ENCODE measurements at regions not wholly inside any gene's neighbourhood (a gene's known extent, or its start where the extent isn't known, plus 50 kb on each side); places are given as distances from the start of the nearest gene placed in this dataset.
A peak's percentile ranks its signal among the peaks of the same experiment; 100 is the strongest.

DNA sequence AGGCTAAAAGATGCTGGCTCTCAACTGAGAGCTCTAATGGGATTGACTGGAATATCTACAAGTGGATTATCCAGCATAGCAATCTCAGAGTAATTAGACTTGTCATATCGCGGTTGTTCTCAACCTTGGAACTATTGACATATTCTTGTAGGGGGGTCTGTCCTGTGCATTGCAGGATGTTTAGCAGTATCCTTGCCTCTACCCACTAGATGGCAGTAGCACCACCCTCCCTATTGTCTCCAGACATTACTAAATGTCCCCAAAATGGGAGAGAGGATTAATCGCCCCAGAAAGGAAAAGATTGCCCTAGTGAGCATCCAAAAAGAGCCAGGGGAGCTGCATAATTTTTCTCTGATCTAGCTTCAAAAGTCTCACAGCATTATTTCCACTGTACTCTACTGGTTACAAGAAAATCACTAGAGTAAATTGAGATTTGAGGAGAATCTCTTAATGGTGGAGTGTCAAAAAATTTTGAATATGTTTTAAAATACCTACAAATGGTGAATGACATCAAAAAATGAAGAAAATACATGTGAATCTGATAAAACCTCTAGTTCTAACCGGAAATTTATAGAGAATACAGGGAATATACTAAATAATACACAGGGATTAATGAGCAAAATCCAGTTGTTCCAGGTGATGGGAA is 388.2 kb upstream of the AGTR1 start:
- DNase-seq, result no peak
- Histone ChIP-seq H3K4me1 (no peaks in the 10 kb centered on the region), H3K36me3 (no peaks in the 10 kb centered on the region), H3K4me3 (no peak overlapping the region), H3K27me3 (no peaks in the 10 kb centered on the region), H3K27ac (no peak overlapping the region), H3K9me3 (no peaks in the 10 kb centered on the region)
- 42 to 54% methylated on average over 4 of the region's 4 CpGs for WGBS, 2 donors
- TF ChIP-seq, protein P1, sequence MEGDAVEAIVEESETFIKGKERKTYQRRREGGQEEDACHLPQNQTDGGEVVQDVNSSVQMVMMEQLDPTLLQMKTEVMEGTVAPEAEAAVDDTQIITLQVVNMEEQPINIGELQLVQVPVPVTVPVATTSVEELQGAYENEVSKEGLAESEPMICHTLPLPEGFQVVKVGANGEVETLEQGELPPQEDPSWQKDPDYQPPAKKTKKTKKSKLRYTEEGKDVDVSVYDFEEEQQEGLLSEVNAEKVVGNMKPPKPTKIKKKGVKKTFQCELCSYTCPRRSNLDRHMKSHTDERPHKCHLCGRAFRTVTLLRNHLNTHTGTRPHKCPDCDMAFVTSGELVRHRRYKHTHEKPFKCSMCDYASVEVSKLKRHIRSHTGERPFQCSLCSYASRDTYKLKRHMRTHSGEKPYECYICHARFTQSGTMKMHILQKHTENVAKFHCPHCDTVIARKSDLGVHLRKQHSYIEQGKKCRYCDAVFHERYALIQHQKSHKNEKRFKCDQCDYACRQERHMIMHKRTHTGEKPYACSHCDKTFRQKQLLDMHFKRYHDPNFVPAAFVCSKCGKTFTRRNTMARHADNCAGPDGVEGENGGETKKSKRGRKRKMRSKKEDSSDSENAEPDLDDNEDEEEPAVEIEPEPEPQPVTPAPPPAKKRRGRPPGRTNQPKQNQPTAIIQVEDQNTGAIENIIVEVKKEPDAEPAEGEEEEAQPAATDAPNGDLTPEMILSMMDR (IDR thresholded peaks at IDR 0.05), result peak in 4 of 6 experiments; percentile 12 to 37 (median 22)
- no peak for TF ChIP-seq POLR2A (IDR thresholded peaks at IDR 0.05)
- intact Hi-C loops (cut with DNase I), result no loop called here

DNA sequence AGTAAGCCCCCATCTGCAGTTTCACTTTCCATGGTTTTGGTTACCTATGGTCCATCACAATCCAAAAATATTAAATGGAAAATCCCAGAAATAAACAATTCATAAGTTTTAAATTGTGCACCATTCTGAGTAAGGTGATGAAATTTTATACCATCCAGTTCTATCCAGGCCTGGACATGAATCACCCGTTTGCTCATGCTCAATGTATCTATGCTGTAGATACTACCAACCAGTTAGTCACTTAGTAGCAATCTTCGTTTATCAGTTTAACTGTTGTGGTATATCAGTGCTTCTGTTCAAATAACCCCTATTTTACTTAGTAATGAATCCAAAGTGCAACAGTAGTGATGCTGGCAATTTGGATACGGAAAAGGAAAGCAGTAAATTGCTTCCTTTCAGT is 381.9 kb upstream of the AGTR1 start:
- TF ChIP-seq POLR2A (IDR thresholded peaks at IDR 0.05), result no peak
- TF ChIP-seq, protein P1 (IDR thresholded peaks at IDR 0.05), result no peak
- no peak overlapping the region for H3K4me3 ChIP-seq
- intact Hi-C loops (cut with DNase I), result no loop called here
- no peaks in the 10 kb centered on the region for H3K4me1 ChIP-seq
- no peak overlapping the region for H3K27ac ChIP-seq
- no peaks in the 10 kb centered on the region for H3K27me3 ChIP-seq
- WGBS, 2 donors, result 69 to 81% methylated on average over 3 of the region's 3 CpGs
- no peak for DNase-seq
- no peaks in the 10 kb centered on the region for H3K36me3 ChIP-seq
- H3K9me3 ChIP-seq, result peaks cover 0 to 9% (median 0%) of the 10 kb centered on the region in 3 donors

DNA sequence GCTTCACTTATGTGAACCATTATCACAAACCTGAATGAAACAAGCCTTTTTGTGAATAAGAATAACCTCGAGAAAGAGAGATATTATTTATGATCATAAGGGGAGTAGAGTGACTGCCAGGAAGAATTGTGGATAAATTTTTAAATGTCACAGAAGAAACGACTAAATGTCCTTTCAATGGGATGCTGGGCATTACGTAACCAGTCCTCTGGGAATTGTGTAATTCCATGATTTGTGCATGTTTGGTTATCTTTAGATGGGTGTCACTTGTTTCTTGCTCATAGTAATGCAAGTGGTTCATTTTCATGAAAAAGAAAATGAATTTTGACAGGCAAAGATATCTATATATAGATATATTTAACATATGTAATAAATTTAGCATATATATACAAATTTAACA is 379.5 kb upstream of the AGTR1 start:
- H3K4me3 ChIP-seq, result no peak overlapping the region
- H3K27ac ChIP-seq, result no peak overlapping the region
- H3K9me3 ChIP-seq, result peaks cover 0 to 9% (median 0%) of the 10 kb centered on the region in 3 donors
- H3K4me1 ChIP-seq, result no peaks in the 10 kb centered on the region
- 57 to 69% methylated on average over 3 of the region's 3 CpGs for WGBS, 2 donors
- TF ChIP-seq, protein P1 (IDR thresholded peaks at IDR 0.05), result no peak
- TF ChIP-seq POLR2A (IDR thresholded peaks at IDR 0.05), result no peak
- no peaks in the 10 kb centered on the region for H3K27me3 ChIP-seq
- DNase-seq, result no peak
- intact Hi-C loops (cut with DNase I), result no loop called here
- no peaks in the 10 kb centered on the region for H3K36me3 ChIP-seq

- no peak overlapping the region for H3K27ac ChIP-seq
- DNase-seq, result no peak
- no peaks in the 10 kb centered on the region for H3K4me1 ChIP-seq
- intact Hi-C loops (cut with DNase I), result no loop called here
- H3K36me3 ChIP-seq, result no peaks in the 10 kb centered on the region
- H3K27me3 ChIP-seq, result no peaks in the 10 kb centered on the region
- peaks cover 0 to 9% (median 0%) of the 10 kb centered on the region in 3 donors for H3K9me3 ChIP-seq
- 47 to 60% methylated on average over 7 of the region's 7 CpGs for WGBS, 2 donors
- H3K4me3 ChIP-seq, result no peak overlapping the region
- TF ChIP-seq POLR2A (IDR thresholded peaks at IDR 0.05), result no peak
- TF ChIP-seq, protein P1 (IDR thresholded peaks at IDR 0.05), result no peak
Observed at GRCh38 chr3:148319161-148319915, 378.4 kb upstream of the AGTR1 start.

DNA sequence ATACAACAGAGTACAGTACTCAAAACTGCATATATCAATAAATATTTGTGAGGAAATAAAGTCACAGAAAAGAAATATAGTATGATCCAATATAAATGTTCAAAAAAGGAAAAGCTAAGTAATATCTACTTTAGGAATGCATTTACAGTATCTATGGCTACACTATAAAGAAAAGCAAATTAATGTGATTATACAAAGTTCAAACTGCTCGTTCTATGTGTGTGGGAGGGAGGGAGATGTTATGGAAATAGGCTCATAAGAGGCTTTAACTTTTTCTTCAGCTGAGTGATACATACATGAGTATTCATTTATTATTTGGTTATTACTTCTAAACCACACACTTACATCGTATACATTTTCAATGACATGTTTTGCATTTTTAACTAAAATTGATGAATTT is 377.7 kb upstream of the AGTR1 start:
- no peak for DNase-seq
- intact Hi-C loops (cut with DNase I), result no loop called here
- Histone ChIP-seq H3K27ac (no peak overlapping the region), H3K9me3 (peaks cover 0 to 9% (median 0%) of the 10 kb centered on the region in 3 donors), H3K36me3 (no peaks in the 10 kb centered on the region), H3K4me3 (no peak overlapping the region), H3K4me1 (no peaks in the 10 kb centered on the region), H3K27me3 (no peaks in the 10 kb centered on the region)
- TF ChIP-seq, protein P1 (IDR thresholded peaks at IDR 0.05), result no peak
- TF ChIP-seq POLR2A (IDR thresholded peaks at IDR 0.05), result no peak
- 36 to 53% methylated on average over 2 of the region's 2 CpGs for WGBS, 2 donors

All from esophagus squamous epithelium (tissue), 5 donors.